ENCODE measurements at regions not wholly inside any gene's neighbourhood (a gene's known extent, or its start where the extent isn't known, plus 50 kb on each side); places are given as distances from the start of the nearest gene placed in this dataset.

DNA sequence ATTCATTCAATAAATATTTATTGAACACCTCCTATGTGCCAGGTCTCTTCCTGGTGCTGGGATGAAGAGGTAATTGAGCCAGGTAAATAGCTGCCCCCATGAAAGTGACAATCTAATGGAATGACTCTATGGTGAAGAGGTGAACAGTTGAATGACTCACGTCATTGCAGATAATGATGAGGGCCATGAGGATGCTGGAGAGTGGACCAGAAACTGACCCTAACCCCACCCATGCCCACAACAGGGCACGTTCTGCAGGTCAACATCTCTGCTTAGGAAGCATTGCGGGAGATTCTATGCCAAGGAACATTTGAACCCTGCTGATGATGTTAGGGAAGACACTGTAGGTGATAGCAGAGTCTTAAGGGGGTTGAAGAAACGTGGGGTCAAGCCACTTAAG, 788.9 kb upstream of the TBX3 start:
- TF ChIP-seq, protein P1, sequence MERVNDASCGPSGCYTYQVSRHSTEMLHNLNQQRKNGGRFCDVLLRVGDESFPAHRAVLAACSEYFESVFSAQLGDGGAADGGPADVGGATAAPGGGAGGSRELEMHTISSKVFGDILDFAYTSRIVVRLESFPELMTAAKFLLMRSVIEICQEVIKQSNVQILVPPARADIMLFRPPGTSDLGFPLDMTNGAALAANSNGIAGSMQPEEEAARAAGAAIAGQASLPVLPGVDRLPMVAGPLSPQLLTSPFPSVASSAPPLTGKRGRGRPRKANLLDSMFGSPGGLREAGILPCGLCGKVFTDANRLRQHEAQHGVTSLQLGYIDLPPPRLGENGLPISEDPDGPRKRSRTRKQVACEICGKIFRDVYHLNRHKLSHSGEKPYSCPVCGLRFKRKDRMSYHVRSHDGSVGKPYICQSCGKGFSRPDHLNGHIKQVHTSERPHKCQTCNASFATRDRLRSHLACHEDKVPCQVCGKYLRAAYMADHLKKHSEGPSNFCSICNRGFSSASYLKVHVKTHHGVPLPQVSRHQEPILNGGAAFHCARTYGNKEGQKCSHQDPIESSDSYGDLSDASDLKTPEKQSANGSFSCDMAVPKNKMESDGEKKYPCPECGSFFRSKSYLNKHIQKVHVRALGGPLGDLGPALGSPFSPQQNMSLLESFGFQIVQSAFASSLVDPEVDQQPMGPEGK (CRISPR knock-in tag; IDR thresholded peaks at IDR 0.05; ENCODE audit: borderline replicate concordance) = no peak
- TF ChIP-seq SNAI2 (CRISPR knock-in tag; IDR thresholded peaks at IDR 0.05) (no peak), TOX (CRISPR knock-in tag; IDR thresholded peaks at IDR 0.05; ENCODE audit: borderline replicate concordance) (no peak), ESRRG (CRISPR knock-in tag; IDR thresholded peaks at IDR 0.05) (no peak), TCF4 (CRISPR knock-in tag; IDR thresholded peaks at IDR 0.05; ENCODE audit: borderline replicate concordance) (no peak), CSDC2 (CRISPR knock-in tag; IDR thresholded peaks at IDR 0.05) (no peak), ISL1 (CRISPR knock-in tag; IDR thresholded peaks at IDR 0.05) (no peak), PPARA (CRISPR knock-in tag; IDR thresholded peaks at IDR 0.05; ENCODE audit: borderline replicate concordance) (no peak)
- TF ChIP-seq, protein P2, sequence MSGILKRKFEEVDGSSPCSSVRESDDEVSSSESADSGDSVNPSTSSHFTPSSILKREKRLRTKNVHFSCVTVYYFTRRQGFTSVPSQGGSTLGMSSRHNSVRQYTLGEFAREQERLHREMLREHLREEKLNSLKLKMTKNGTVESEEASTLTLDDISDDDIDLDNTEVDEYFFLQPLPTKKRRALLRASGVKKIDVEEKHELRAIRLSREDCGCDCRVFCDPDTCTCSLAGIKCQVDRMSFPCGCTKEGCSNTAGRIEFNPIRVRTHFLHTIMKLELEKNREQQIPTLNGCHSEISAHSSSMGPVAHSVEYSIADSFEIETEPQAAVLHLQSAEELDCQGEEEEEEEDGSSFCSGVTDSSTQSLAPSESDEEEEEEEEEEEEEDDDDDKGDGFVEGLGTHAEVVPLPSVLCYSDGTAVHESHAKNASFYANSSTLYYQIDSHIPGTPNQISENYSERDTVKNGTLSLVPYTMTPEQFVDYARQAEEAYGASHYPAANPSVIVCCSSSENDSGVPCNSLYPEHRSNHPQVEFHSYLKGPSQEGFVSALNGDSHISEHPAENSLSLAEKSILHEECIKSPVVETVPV (CRISPR knock-in tag; IDR thresholded peaks at IDR 0.05) = no peak
- TF ChIP-seq, protein P3, sequence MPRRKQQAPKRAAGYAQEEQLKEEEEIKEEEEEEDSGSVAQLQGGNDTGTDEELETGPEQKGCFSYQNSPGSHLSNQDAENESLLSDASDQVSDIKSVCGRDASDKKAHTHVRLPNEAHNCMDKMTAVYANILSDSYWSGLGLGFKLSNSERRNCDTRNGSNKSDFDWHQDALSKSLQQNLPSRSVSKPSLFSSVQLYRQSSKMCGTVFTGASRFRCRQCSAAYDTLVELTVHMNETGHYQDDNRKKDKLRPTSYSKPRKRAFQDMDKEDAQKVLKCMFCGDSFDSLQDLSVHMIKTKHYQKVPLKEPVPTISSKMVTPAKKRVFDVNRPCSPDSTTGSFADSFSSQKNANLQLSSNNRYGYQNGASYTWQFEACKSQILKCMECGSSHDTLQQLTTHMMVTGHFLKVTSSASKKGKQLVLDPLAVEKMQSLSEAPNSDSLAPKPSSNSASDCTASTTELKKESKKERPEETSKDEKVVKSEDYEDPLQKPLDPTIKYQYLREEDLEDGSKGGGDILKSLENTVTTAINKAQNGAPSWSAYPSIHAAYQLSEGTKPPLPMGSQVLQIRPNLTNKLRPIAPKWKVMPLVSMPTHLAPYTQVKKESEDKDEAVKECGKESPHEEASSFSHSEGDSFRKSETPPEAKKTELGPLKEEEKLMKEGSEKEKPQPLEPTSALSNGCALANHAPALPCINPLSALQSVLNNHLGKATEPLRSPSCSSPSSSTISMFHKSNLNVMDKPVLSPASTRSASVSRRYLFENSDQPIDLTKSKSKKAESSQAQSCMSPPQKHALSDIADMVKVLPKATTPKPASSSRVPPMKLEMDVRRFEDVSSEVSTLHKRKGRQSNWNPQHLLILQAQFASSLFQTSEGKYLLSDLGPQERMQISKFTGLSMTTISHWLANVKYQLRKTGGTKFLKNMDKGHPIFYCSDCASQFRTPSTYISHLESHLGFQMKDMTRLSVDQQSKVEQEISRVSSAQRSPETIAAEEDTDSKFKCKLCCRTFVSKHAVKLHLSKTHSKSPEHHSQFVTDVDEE (CRISPR knock-in tag; IDR thresholded peaks at IDR 0.05) = no peak
- no peak for ATAC-seq

DNA sequence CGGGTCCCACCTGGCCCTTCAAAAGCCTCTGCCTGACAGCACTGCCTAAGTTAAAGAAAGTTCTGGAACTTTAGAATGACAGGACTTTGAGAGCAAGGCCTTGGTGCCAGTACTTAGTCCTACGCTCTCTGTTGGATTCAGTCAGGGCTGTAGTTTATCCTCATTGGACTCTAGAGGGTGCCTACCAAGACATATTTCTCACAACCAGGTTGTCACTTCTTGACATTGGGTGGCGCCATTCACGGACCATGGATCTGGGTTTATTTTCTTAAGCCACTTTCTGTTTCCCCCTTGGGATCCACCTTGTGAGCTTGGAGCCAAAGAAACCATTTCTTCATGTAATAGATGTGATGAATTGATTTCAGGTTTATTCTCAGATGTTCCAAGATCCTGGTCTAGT, 787.0 kb upstream of the TBX3 start:
- no peak for ATAC-seq
- TF ChIP-seq, protein P2 (CRISPR knock-in tag; IDR thresholded peaks at IDR 0.05) = no peak
- no peak for TF ChIP-seq RARB (CRISPR knock-in tag; IDR thresholded peaks at IDR 0.05)
- no peak for TF ChIP-seq OSR1 (CRISPR knock-in tag; IDR thresholded peaks at IDR 0.05)
- TF ChIP-seq ISL1 (CRISPR knock-in tag; IDR thresholded peaks at IDR 0.05) = no peak
- no peak for TF ChIP-seq GLIS3 (CRISPR knock-in tag; IDR thresholded peaks at IDR 0.05)
- TF ChIP-seq TOX (CRISPR knock-in tag; IDR thresholded peaks at IDR 0.05; ENCODE audit: borderline replicate concordance) = no peak
- no peak for TF ChIP-seq SNAI2 (CRISPR knock-in tag; IDR thresholded peaks at IDR 0.05)
- TF ChIP-seq ARNTL (CRISPR knock-in tag; IDR thresholded peaks at IDR 0.05; ENCODE audit: borderline replicate concordance, low read depth) = no peak
- TF ChIP-seq PPARA (CRISPR knock-in tag; IDR thresholded peaks at IDR 0.05; ENCODE audit: borderline replicate concordance) = no peak
- no peak for TF ChIP-seq BACH2 (CRISPR knock-in tag; IDR thresholded peaks at IDR 0.05; ENCODE audit: borderline replicate concordance)
- no peak for TF ChIP-seq ZC3H10 (CRISPR knock-in tag; IDR thresholded peaks at IDR 0.05)

DNA sequence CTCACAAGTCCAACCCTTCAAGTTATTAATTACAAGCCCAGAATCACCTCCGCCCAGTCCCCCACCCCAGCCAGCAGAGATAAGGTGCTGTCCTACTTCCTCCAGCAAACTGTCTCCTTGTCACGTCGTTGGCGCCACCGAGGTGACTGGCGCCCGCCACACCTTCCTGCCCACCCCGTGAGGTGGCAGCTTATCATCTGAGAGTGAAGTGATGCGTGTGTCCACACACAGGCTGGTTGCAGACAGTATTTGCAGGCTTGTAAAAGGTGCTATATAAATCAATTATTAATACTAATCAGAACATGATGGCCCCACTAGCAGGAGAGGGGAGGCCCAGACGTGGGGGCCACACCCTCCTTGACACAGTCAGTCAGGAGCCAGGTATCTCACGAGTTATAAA, 786.6 kb upstream of the TBX3 start:
- no peak for TF ChIP-seq RARB (CRISPR knock-in tag; IDR thresholded peaks at IDR 0.05)
- TF ChIP-seq ZNF8 (CRISPR knock-in tag; IDR thresholded peaks at IDR 0.05) = no peak
- no peak for TF ChIP-seq TOX (CRISPR knock-in tag; IDR thresholded peaks at IDR 0.05; ENCODE audit: borderline replicate concordance)
- TF ChIP-seq, protein P3 (CRISPR knock-in tag; IDR thresholded peaks at IDR 0.05) = no peak
- TF ChIP-seq ESRRG (CRISPR knock-in tag; IDR thresholded peaks at IDR 0.05) = no peak
- TF ChIP-seq SNAI2 (CRISPR knock-in tag; IDR thresholded peaks at IDR 0.05) = no peak
- TF ChIP-seq ZNF70 (CRISPR knock-in tag; IDR thresholded peaks at IDR 0.05) = no peak
- TF ChIP-seq, protein P4, sequence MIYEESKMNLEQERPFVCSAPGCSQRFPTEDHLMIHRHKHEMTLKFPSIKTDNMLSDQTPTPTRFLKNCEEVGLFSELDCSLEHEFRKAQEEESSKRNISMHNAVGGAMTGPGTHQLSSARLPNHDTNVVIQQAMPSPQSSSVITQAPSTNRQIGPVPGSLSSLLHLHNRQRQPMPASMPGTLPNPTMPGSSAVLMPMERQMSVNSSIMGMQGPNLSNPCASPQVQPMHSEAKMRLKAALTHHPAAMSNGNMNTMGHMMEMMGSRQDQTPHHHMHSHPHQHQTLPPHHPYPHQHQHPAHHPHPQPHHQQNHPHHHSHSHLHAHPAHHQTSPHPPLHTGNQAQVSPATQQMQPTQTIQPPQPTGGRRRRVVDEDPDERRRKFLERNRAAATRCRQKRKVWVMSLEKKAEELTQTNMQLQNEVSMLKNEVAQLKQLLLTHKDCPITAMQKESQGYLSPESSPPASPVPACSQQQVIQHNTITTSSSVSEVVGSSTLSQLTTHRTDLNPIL (CRISPR knock-in tag; IDR thresholded peaks at IDR 0.05; ENCODE audit: low read depth) = no peak
- no peak for ATAC-seq
